Thoracic aorta (tissue), 2 donors: ENCODE measurements at regions not wholly inside any gene's neighbourhood (a gene's known extent, or its start where the extent isn't known, plus 50 kb on each side); places are given as distances from the start of the nearest gene placed in this dataset.

Experiments
- ATAC-seq: fragments of 150-250 bp; one replicate; pipeline ENCODE4 v1.8.0; 2017; ENCODE audit warnings: low read depth; ENCODE audit not compliant: insufficient number of reproducible peaks, low FRiP score
- DNase-seq: peaks from one replicate; pipeline ENCODE4 v3.0.0-alpha.2; 2020; ENCODE audit warnings: low spot score
- H3K27ac ChIP-seq, 2 donors: fragments of 200-600 bp; sonication (generic); 1 replicate in 1 of 2; 2 replicates in 1 of 2; pipeline ENCODE4 v1.5.1; 2016; ENCODE audit warnings: mild to moderate bottlenecking in 2 of 2, moderate library complexity in 2 of 2
- H3K27me3 ChIP-seq: fragments of 200-600 bp; sonication (generic); replicated peaks from 2 replicates; pipeline ENCODE4 v1.6.0; 2016; ENCODE audit warnings: mild to moderate bottlenecking; ENCODE audit not compliant: insufficient read depth
- H3K36me3 ChIP-seq: fragments of 200-600 bp; sonication (generic); one replicate; pipeline ENCODE4 v1.5.1; 2016
- H3K4me1 ChIP-seq, 2 donors: fragments of 200-600 bp; sonication (generic); 1 replicate in 1 of 2; 2 replicates in 1 of 2; pipeline versions ENCODE4 v1.5.1 to v1.6.0; 2016; ENCODE audit warnings: low read depth in 2 of 2, mild to moderate bottlenecking in 1 of 2; ENCODE audit not compliant: control insufficient read depth in 1 of 2
- H3K4me3 ChIP-seq: fragments of 200-600 bp; sonication (generic); 2 replicates; pipeline ENCODE4 v1.5.1; 2016; ENCODE audit warnings: mild to moderate bottlenecking
- H3K9me3 ChIP-seq: fragments of 200-600 bp; sonication (generic); 2 replicates; pipeline ENCODE4 v1.5.1; 2016
- CTCF ChIP-seq: fragments of 200-600 bp; sonication (generic); IDR thresholded peaks from one replicate; pipeline ENCODE4 v1.5.1; 2019; ENCODE audit warnings: antibody characterized with exemption

- no peak for TF ChIP-seq CTCF
- no peaks in the 10 kb centered on the region for H3K4me1 ChIP-seq
These were observed 691.1 kb upstream of the SLC10A2 start for GRCh38 chr13:103757361-103757760.

GRCh38 chr13:103754783-103755182, 688.6 kb upstream of the SLC10A2 start:
- H3K27me3 ChIP-seq, result no peaks in the 10 kb centered on the region
- no peaks in the 10 kb centered on the region for H3K4me1 ChIP-seq
- no peak for DNase-seq
- H3K9me3 ChIP-seq, result no peaks in the 10 kb centered on the region
- no peaks in the 10 kb centered on the region for H3K36me3 ChIP-seq
- no peak overlapping the region for H3K4me3 ChIP-seq
- ATAC-seq, result no peak
- no peak for TF ChIP-seq CTCF
- H3K27ac ChIP-seq, result no peak overlapping the region

More at GRCh38 chr13:103757361-103757760, 691.1 kb upstream of the SLC10A2 start:
- DNase-seq (no peak), ATAC-seq (no peak)
- H3K4me3 ChIP-seq, result no peak overlapping the region
- no peak overlapping the region for H3K27ac ChIP-seq
- no peaks in the 10 kb centered on the region for H3K36me3 ChIP-seq
- no peaks in the 10 kb centered on the region for H3K9me3 ChIP-seq
- H3K27me3 ChIP-seq, result no peaks in the 10 kb centered on the region

GRCh38 chr13:103734837-103735236, 668.6 kb upstream of the SLC10A2 start:
- Histone ChIP-seq H3K27ac (no peak overlapping the region), H3K27me3 (no peaks in the 10 kb centered on the region), H3K36me3 (no peaks in the 10 kb centered on the region), H3K9me3 (no peaks in the 10 kb centered on the region), H3K4me1 (no peaks in the 10 kb centered on the region), H3K4me3 (no peak overlapping the region)
- no peak for TF ChIP-seq CTCF
- ATAC-seq (no peak), DNase-seq (no peak)

- no peak overlapping the region for H3K27ac ChIP-seq
- H3K27me3 ChIP-seq, result no peaks in the 10 kb centered on the region
- H3K4me1 ChIP-seq, result no peaks in the 10 kb centered on the region
- no peak for ATAC-seq
- no peak for TF ChIP-seq CTCF
- no peaks in the 10 kb centered on the region for H3K36me3 ChIP-seq
- DNase-seq, result no peak
- no peak overlapping the region for H3K4me3 ChIP-seq
- no peaks in the 10 kb centered on the region for H3K9me3 ChIP-seq
These were observed 665.7 kb upstream of the SLC10A2 start for GRCh38 chr13:103731959-103732358.

GRCh38 chr13:103730407-103730806, 664.2 kb upstream of the SLC10A2 start:
- no peak overlapping the region for H3K4me3 ChIP-seq
- H3K27me3 ChIP-seq, result no peaks in the 10 kb centered on the region
- DNase-seq, result no peak
- no peaks in the 10 kb centered on the region for H3K9me3 ChIP-seq
- H3K27ac ChIP-seq, result no peak overlapping the region
- H3K36me3 ChIP-seq, result no peaks in the 10 kb centered on the region
- no peaks in the 10 kb centered on the region for H3K4me1 ChIP-seq
- no peak for TF ChIP-seq CTCF
- no peak for ATAC-seq
